ENCODE measurements at regions not wholly inside any gene's neighbourhood (a gene's known extent, or its start where the extent isn't known, plus 50 kb on each side); places are given as distances from the start of the nearest gene placed in this dataset.
"Not testable (repeated sequence)": the region's sequence is repeated elsewhere in the genome, so short reads cannot be mapped to it uniquely, and the experiment has no call there.

DNA sequence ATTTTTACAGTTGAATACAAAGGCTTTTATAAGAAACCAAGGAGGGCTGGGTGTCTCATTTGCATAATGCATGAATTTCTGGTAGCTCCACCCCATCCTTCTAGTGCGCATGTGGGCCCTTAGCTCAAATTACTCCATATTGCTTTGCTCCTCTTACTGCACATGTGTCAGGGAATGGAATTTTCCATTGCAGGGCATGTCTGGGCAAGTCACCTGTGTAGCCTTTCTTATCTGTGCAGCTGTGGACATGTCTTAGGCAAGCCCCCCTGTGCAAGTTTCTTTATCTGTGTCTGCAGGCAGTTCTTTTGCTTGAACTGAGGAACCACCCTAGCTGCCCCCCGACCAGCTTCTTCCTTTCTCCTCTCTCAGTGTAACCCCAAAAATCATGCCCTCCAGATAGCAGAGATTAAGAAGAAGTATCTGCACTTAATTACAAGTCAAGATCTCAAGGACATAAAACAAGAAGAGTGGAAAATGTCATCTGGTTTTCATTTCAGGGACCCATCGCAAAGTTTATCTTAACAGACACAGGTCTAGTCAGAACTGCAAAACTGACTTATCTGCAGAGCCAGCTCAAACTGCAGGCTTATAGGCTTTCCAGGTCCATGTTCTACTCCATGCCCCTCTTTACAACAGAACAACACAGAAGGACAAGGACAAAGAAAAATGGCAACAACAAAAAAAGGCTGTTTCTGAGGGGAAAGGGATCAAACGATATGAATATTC, 137.9 kb upstream of the HS3ST4 start:
- Histone ChIP-seq H3K27ac (ENCODE audit: low read depth) (no peak overlapping the region), H3K4me3 (ENCODE audit: low read depth, low read length) (no peak overlapping the region), H3K4me1 (ENCODE audit: insufficient read depth) (no peaks in the 10 kb centered on the region), H3K36me3 (ENCODE audit: insufficient read depth) (no peaks in the 10 kb centered on the region)
- DNase-seq (ENCODE audit: extremely low spot score) = no peak
- WGBS = 46% methylated on average over 4 of the region's 4 CpGs

DNA sequence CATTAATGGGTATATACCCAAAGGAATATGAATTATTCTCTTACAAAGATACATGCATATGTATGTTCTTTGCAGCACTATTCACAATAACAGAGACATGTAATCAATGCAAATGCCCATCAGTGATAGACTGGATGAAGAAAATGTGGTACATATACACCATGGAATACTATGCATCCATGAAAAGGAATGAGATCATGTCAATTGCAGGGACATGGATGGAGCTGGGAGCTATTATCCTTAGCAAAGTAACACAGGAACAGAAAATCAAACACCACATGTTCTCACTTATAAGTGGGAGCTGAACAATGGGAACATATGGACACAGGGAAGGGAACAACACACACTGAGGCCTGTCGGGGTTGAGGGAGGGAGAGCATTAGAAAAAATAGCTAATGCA, 141.1 kb upstream of the HS3ST4 start:
- H3K4me3 ChIP-seq (ENCODE audit: low read depth, low read length) = no peak overlapping the region
- no peak for DNase-seq (ENCODE audit: extremely low spot score)
- H3K36me3 ChIP-seq (ENCODE audit: insufficient read depth) = no peaks in the 10 kb centered on the region
- 91% methylated on average over 1 of the region's 1 CpG for WGBS
- no peak overlapping the region for H3K27ac ChIP-seq (ENCODE audit: low read depth)
- no peaks in the 10 kb centered on the region for H3K4me1 ChIP-seq (ENCODE audit: insufficient read depth)

DNA sequence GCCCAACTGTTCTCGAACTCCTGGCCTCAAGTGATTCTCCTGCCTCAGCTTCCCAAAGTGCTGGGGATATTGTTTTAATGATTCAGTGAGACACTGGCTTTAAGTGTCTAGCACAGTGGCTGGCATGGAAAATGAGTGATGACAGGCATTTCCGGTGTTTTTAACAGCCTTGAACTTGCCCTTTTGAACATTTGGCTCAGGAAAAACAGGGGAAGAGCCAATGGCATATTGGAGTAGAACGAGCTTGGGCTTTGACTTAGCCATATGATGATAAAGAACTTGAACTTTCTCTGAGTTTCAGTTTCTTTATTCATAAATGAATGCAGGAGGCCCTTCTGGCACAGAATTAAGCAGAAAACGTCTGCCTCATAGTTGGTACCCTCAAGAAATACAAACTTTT, 145.0 kb upstream of the HS3ST4 start:
- no peak for DNase-seq (ENCODE audit: extremely low spot score)
- H3K4me3 ChIP-seq (ENCODE audit: low read depth, low read length) = no peak overlapping the region
- WGBS = 34% methylated on average over 4 of the region's 4 CpGs
- H3K36me3 ChIP-seq (ENCODE audit: insufficient read depth) = no peaks in the 10 kb centered on the region
- no peak overlapping the region for H3K27ac ChIP-seq (ENCODE audit: low read depth)
- no peaks in the 10 kb centered on the region for H3K4me1 ChIP-seq (ENCODE audit: insufficient read depth)

DNA sequence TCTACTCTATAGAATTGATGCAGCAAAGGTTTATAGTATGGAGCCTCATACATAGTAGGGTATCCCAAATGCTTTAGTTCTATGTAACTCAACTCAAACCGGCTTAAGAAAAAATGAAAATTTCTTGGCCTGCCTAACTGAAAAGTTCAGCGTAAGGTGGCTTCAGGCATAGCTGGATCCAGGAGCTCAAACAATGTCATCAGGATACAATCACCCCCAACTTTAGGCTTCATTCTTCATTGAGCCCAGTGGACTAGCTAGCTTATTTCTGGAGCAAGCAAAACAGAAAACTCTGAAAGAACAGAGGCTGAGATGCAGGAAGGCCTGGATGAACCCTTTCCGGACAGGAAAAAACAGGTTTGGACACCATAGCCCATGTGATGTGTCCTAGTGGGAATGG, 147.5 kb upstream of the HS3ST4 start:
- H3K27ac ChIP-seq (ENCODE audit: low read depth) = no peak overlapping the region
- 66% methylated on average over 3 of the region's 3 CpGs for WGBS
- H3K36me3 ChIP-seq (ENCODE audit: insufficient read depth) = no peaks in the 10 kb centered on the region
- no peak overlapping the region for H3K4me3 ChIP-seq (ENCODE audit: low read depth, low read length)
- no peaks in the 10 kb centered on the region for H3K4me1 ChIP-seq (ENCODE audit: insufficient read depth)
- DNase-seq (ENCODE audit: extremely low spot score) = no peak

DNA sequence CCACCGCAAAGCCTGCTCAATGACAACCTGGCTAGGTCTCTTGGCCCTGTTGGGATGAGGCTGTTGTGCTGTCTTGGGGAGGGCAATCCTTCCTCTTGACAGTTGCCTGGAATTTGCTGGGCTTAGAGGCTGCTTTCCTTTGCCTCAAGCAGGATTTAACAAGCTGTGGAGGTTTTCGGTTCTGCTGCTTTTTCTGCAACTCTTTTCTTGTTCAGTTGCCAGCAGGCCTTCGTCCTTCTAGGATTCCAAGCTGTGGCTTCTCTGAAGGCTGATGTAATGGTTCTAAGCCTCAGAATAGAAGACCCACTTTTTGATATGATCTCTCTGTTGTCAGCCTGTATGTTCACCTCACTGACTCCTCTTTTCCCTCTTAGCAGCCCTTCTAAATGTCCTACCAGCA, 149.5 kb upstream of the HS3ST4 start:
- 48% methylated on average over 3 of the region's 3 CpGs for WGBS
- Histone ChIP-seq H3K36me3 (ENCODE audit: insufficient read depth) (no peaks in the 10 kb centered on the region), H3K4me1 (ENCODE audit: insufficient read depth) (no peaks in the 10 kb centered on the region), H3K27ac (ENCODE audit: low read depth) (no peak overlapping the region), H3K4me3 (ENCODE audit: low read depth, low read length) (no peak overlapping the region)
- DNase-seq (ENCODE audit: extremely low spot score) = no peak

DNA sequence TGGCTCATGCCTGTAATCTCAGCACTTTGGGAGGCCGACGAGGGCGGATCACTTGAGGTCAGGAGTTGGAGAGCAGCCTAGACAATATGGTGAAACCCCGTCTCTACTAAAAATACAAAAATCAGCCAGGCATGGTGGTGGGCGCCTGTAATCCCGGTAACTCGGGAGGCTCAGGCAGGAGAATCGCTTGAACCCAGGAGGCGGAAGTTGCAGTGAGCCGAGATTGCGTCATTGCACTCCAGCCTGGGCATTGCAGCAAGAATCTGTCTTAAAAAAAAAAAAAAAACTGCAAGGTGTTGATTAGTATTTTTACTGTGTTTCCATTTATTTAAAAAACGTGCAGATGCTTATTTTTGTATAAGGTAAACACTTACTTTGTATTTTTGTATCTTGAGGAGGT, 152.0 kb upstream of the HS3ST4 start:
- H3K27ac ChIP-seq (ENCODE audit: low read depth); H3K36me3 ChIP-seq (ENCODE audit: insufficient read depth); H3K4me1 ChIP-seq (ENCODE audit: insufficient read depth); H3K4me3 ChIP-seq (ENCODE audit: low read depth, low read length); DNase-seq (ENCODE audit: extremely low spot score): not testable (repeated sequence)
- WGBS = 84% methylated on average over 12 of the region's 12 CpGs

DNA sequence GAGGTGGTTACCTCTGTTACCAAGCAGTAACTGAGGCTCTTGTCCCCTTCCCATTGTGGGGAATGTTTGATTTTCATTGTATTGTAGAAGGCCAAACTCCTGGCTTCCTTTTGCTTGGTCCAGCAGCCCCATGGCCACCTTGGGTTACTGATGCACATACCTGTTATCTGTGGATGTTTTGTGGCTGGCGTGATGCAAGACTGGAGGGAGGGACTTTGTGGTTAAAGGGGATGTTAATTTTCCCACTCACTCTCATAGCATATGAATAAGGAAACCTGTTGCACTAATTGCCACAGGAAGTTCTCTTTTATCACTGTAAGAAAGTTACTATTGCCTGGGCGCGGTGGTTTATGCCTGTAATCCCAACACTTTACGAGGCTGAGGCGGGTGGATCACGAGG, 168.6 kb upstream of the HS3ST4 start:
- no peak for DNase-seq (ENCODE audit: extremely low spot score)
- Histone ChIP-seq H3K27ac (ENCODE audit: low read depth) (no peak overlapping the region), H3K4me3 (ENCODE audit: low read depth, low read length) (no peak overlapping the region), H3K36me3 (ENCODE audit: insufficient read depth) (no peaks in the 10 kb centered on the region), H3K4me1 (ENCODE audit: insufficient read depth) (no peaks in the 10 kb centered on the region)
- WGBS = 63% methylated on average over 6 of the region's 6 CpGs

DNA sequence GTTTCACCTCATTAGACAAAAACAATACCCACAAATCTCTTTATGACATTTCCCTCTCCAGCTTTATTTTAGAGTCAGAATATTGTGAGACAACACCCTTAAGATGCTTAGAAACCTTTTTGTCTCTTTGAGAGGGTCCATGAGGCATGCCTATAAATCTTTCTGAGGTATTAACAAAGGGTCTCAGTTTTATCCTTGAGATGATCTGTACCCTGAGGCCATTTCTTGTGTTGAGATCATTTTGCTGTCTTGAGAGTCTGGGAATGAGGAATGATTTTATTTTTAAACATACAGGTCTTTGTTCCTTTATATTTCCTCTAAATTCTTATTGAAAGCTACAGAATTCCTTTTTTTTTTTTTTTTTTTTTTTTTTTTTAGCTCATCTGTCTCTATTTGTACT, 179.7 kb upstream of the HS3ST4 start:
- no peaks in the 10 kb centered on the region for H3K36me3 ChIP-seq (ENCODE audit: insufficient read depth)
- no peaks in the 10 kb centered on the region for H3K4me1 ChIP-seq (ENCODE audit: insufficient read depth)
- no peak overlapping the region for H3K4me3 ChIP-seq (ENCODE audit: low read depth, low read length)
- H3K27ac ChIP-seq (ENCODE audit: low read depth) = no peak overlapping the region
- no peak for DNase-seq (ENCODE audit: extremely low spot score)

DNA sequence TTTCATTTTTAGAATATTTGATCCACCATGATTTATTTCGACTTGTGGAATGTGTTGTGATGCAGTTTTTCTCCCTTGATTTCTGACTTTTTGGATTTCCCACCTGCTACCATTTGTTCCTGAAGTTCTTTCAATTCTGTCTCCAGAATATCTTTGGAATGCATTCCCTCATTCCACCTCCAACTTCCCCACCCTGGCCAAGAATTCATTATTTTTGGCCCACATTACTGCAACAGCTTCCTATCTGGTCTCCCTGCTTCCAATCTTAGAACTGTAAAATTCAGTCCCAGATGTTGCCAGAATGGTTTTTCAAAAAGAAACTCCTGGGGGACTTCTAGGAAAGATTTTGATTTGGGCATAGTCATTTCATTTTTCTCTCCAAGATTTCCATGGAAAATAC, 182.3 kb upstream of the HS3ST4 start:
- H3K27ac ChIP-seq (ENCODE audit: low read depth) = no peak overlapping the region
- H3K36me3 ChIP-seq (ENCODE audit: insufficient read depth) = no peaks in the 10 kb centered on the region
- WGBS = 60% methylated on average over 1 of the region's 1 CpG
- DNase-seq (ENCODE audit: extremely low spot score) = no peak
- no peak overlapping the region for H3K4me3 ChIP-seq (ENCODE audit: low read depth, low read length)
- H3K4me1 ChIP-seq (ENCODE audit: insufficient read depth) = no peaks in the 10 kb centered on the region

DNA sequence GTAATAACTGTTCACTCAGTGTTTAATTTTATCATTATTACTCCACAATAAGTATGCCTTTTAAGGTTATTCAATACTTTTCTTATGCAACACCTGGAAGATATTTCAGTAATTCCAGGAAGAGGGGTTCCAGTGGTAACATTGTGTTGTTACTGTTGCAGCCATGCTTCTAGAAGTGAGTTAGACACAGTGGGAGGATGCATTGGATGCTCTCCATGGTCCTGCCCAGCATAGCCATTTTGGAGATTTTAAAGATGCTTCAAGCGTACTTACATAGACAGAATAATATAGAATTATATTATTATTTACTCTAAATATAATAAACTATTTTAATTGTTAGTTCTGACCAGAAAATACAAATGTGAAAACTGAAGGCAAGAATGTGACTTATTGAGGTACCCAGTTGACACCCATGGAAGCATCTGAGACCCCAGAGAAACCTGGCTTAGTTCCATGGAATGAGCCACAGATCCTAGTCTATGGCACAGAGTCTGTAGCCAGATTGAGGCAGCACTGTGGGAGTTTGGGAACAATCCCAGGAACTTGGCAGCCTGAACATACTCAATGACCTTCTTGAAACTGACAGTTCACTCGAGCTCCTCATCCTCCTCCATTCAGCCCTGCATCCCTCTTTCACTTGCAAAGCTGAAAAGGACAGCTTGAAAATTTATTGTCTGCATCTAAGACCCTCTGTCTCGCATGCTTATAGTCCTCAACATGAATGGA, 190.1 kb upstream of the HS3ST4 start:
- Histone ChIP-seq H3K4me1 (ENCODE audit: insufficient read depth) (no peaks in the 10 kb centered on the region), H3K36me3 (ENCODE audit: insufficient read depth) (no peaks in the 10 kb centered on the region), H3K27ac (ENCODE audit: low read depth) (no peak overlapping the region), H3K4me3 (ENCODE audit: low read depth, low read length) (no peak overlapping the region)
- WGBS = 60% methylated on average over 3 of the region's 3 CpGs
- DNase-seq (ENCODE audit: extremely low spot score) = no peak

DNA sequence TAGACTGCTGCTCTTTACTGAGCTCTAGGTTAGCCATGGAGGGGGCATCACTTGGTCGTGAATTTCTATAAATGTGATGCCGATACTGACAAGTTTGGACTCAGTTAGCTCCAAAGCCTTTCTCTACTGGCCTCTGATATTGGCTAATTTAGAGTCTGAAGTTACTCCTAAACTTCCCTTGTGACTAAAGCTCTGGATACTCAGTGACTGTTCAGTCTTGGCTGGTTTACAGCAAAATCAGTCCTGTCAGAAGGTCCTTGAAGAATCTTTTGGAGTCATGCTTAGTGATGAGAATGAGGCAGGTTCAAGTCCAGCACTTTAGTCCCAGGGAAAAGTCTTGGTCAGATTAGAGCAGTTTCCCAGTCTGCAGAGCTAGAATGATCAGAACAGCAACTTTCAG, 197.5 kb upstream of the HS3ST4 start:
- WGBS = 82% methylated on average over 2 of the region's 2 CpGs

DNA sequence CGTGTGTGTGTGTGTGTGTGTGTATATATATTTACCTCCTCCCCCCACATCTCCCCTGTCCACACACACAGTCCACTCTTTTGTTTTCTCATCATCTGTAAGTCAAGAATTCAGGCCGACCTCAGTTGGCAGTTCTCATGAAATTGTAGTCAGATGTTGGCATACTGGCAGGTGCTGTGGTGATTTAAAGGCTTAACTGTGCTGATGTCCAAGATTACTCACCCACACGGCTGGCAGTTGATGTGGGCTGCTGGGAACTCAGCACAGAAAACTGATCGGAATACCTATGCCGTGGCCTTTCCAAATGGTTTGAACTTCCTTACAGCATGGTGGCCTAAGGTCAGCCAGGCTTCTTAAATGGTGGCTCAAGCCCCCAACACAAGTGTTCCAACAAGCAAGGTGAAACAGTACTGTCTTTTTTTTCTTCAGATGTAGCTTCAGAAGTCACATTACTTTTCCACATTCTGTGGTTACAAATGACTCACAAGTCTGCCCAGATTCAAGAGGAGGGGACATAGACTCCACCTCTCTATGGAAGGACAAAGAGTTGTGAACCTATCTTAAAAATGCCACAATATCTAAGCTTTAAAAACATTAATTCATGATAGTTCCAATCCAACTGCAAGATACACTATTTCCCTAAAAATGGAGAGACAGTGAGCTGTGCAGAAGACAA, 198.5 kb upstream of the HS3ST4 start:
- H3K27ac ChIP-seq (ENCODE audit: low read depth) = no peak overlapping the region
- H3K4me3 ChIP-seq (ENCODE audit: low read depth, low read length) = no peak overlapping the region
- WGBS = 63% methylated on average over 5 of the region's 5 CpGs
- no peak for DNase-seq (ENCODE audit: extremely low spot score)
- H3K36me3 ChIP-seq (ENCODE audit: insufficient read depth) = no peaks in the 10 kb centered on the region
- no peaks in the 10 kb centered on the region for H3K4me1 ChIP-seq (ENCODE audit: insufficient read depth)

More for the DNA sequence above, 197.5 kb upstream of the HS3ST4 start:
- Histone ChIP-seq H3K27ac (ENCODE audit: low read depth) (no peak overlapping the region), H3K4me3 (ENCODE audit: low read depth, low read length) (no peak overlapping the region), H3K4me1 (ENCODE audit: insufficient read depth) (no peaks in the 10 kb centered on the region), H3K36me3 (ENCODE audit: insufficient read depth) (no peaks in the 10 kb centered on the region)
- DNase-seq (ENCODE audit: extremely low spot score) = no peak

DNA sequence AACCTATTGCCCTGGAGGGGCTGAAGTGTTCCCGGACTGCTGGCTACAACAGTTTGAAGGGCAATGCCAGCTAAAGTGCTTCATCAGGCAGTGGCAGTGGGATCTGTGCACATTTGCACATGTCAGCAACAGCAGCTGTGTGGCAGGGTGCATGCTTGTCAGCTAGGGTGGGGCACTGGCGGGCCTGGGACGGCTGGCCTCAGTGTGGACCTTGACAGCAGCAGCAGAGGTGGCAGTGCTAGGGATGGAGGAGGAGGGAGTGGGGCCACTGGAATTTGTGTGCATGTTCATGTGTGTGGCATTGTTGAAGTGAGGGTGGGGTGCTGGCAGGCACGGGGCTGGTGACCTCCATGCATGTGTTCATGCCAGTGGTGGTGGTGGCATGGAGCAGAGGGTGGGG, 203.3 kb upstream of the HS3ST4 start:
- DNase-seq (ENCODE audit: extremely low spot score) = no peak
- 78% methylated on average over 4 of the region's 4 CpGs for WGBS
- no peaks in the 10 kb centered on the region for H3K36me3 ChIP-seq (ENCODE audit: insufficient read depth)
- no peak overlapping the region for H3K4me3 ChIP-seq (ENCODE audit: low read depth, low read length)
- H3K4me1 ChIP-seq (ENCODE audit: insufficient read depth) = no peaks in the 10 kb centered on the region
- H3K27ac ChIP-seq (ENCODE audit: low read depth) = no peak overlapping the region

DNA sequence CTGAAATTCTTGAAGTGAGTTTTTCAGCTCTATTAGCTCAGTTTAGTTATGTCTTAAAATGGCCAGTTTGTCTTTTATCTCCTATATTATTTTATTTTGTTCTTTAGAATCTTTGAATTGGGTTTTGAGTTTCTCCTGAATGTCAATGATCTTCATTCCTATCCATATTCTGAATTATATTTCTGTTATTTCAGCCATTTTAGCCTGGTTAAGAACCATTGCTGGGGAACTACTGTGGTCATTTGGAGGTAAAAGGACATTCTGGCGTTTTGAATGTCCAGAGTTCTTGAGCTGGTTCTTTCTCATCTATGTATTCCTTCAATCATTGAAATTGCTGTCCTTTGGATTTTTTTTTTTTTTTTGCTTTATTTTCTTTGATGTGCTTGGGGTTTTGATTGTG, 203.9 kb upstream of the HS3ST4 start:
- Histone ChIP-seq H3K4me1 (ENCODE audit: insufficient read depth) (no peaks in the 10 kb centered on the region), H3K36me3 (ENCODE audit: insufficient read depth) (no peaks in the 10 kb centered on the region), H3K4me3 (ENCODE audit: low read depth, low read length) (no peak overlapping the region), H3K27ac (ENCODE audit: low read depth) (no peak overlapping the region)
- DNase-seq (ENCODE audit: extremely low spot score) = no peak
- 42% methylated on average over 1 of the region's 1 CpG for WGBS

Data from urinary bladder (tissue), 3 donors.